ENCODE measurements at regions not wholly inside any gene's neighbourhood (a gene's known extent, or its start where the extent isn't known, plus 50 kb on each side); places are given as distances from the start of the nearest gene placed in this dataset.

GRCh38 chr5:133749331-133749985, 137.1 kb upstream of the FSTL4 start:
- no peak for TF ChIP-seq CTCF (IDR thresholded peaks at IDR 0.05)
- Mint-ChIP-seq H3K36me3 (ENCODE audit: low read depth) (no peaks in the 10 kb centered on the region), H3K9me3 (no peaks in the 10 kb centered on the region), H3K4me1 (ENCODE audit: low read depth) (no peaks in the 10 kb centered on the region), H3K27ac (no peak overlapping the region), H3K4me3 (no peak overlapping the region), H3K27me3 (ENCODE audit: insufficient read depth) (peaks cover 23% of the 10 kb centered on the region)
- DNase-seq: no peak

GRCh38 chr5:133746834-133747233, 134.5 kb upstream of the FSTL4 start:
- Mint-ChIP-seq H3K27ac (no peak overlapping the region), H3K9me3 (no peaks in the 10 kb centered on the region), H3K4me3 (no peak overlapping the region), H3K27me3 (ENCODE audit: insufficient read depth) (peaks cover 34% of the 10 kb centered on the region), H3K4me1 (ENCODE audit: low read depth) (no peaks in the 10 kb centered on the region), H3K36me3 (ENCODE audit: low read depth) (no peaks in the 10 kb centered on the region)
- no peak for DNase-seq
- peak; percentile 44 for TF ChIP-seq CTCF (IDR thresholded peaks at IDR 0.05)

- Mint-ChIP-seq H3K4me3 (no peak overlapping the region), H3K27ac (no peak overlapping the region), H3K4me1 (ENCODE audit: low read depth) (no peaks in the 10 kb centered on the region), H3K9me3 (no peaks in the 10 kb centered on the region), H3K36me3 (ENCODE audit: low read depth) (no peaks in the 10 kb centered on the region), H3K27me3 (ENCODE audit: insufficient read depth) (peaks cover 27% of the 10 kb centered on the region)
- no peak for TF ChIP-seq CTCF (IDR thresholded peaks at IDR 0.05)
- DNase-seq: no peak
Observed at GRCh38 chr5:133744960-133745308, 132.6 kb upstream of the FSTL4 start.

GRCh38 chr5:133744051-133744959, 132.0 kb upstream of the FSTL4 start:
- Mint-ChIP-seq H3K36me3 (ENCODE audit: low read depth) (no peaks in the 10 kb centered on the region), H3K27me3 (ENCODE audit: insufficient read depth) (peaks cover 30% of the 10 kb centered on the region), H3K9me3 (no peaks in the 10 kb centered on the region), H3K4me3 (no peak overlapping the region), H3K4me1 (ENCODE audit: low read depth) (no peaks in the 10 kb centered on the region), H3K27ac (no peak overlapping the region)
- no peak for TF ChIP-seq CTCF (IDR thresholded peaks at IDR 0.05)
- no peak for DNase-seq

- no peaks in the 10 kb centered on the region for H3K36me3 Mint-ChIP-seq (ENCODE audit: low read depth)
- H3K4me1 Mint-ChIP-seq (ENCODE audit: low read depth): peaks cover 8% of the 10 kb centered on the region; the same call in 1 of the 2 replicates
- peaks cover 26% of the 10 kb centered on the region for H3K27me3 Mint-ChIP-seq (ENCODE audit: insufficient read depth)
- no peak overlapping the region for H3K4me3 Mint-ChIP-seq
- no peak for DNase-seq
- no peak for TF ChIP-seq CTCF (IDR thresholded peaks at IDR 0.05)
- no peaks in the 10 kb centered on the region for H3K9me3 Mint-ChIP-seq
- H3K27ac Mint-ChIP-seq: no peak overlapping the region
Observed at GRCh38 chr5:133742431-133742988, 130.2 kb upstream of the FSTL4 start.
